Sigmoid colon (tissue), 4 donors: ENCODE measurements at regions not wholly inside any gene's neighbourhood (a gene's known extent, or its start where the extent isn't known, plus 50 kb on each side); places are given as distances from the start of the nearest gene placed in this dataset.
"Not testable (repeated sequence)": the region's sequence is repeated elsewhere in the genome, so short reads cannot be mapped to it uniquely, and the experiment has no call there.

Experiments used
- EP300 ChIP-seq, 4 donors: sonication (generic); formaldehyde crosslinking; IDR thresholded peaks; one replicate each; pipeline ENCODE4 v1.6.1; 2017; ENCODE audit warnings: antibody characterized with exemption in 4 of 4
- POLR2A ChIP-seq, 2 donors: fragments of 450-650 bp; IDR thresholded peaks; one replicate each; pipeline ENCODE4 v1.6.1; 2016; ENCODE audit warnings: antibody characterized with exemption in 2 of 2, mild to moderate bottlenecking in 2 of 2, moderate library complexity in 2 of 2
- POLR2AphosphoS5 ChIP-seq, 4 donors: sonication (generic); formaldehyde crosslinking; IDR thresholded peaks; one replicate each; pipeline ENCODE4 v1.6.1; 2017; ENCODE audit warnings: antibody characterized with exemption in 4 of 4
- TF ChIP-seq, protein P1 (sequence below), 4 experiments: fragments of 450-650 bp in 3 of 4; fragments of 200-600 bp in 1 of 4; IDR thresholded peaks; one replicate each; pipeline ENCODE4 v1.5.1; 2016 to 2019; ENCODE audit warnings: antibody characterized with exemption in 4 of 4, mild to moderate bottlenecking in 3 of 4, moderate library complexity in 2 of 4

GRCh38 chr9:66264786-66265185, 527.8 kb downstream of the FOXD4L4 start:
- TF ChIP-seq, protein P1, sequence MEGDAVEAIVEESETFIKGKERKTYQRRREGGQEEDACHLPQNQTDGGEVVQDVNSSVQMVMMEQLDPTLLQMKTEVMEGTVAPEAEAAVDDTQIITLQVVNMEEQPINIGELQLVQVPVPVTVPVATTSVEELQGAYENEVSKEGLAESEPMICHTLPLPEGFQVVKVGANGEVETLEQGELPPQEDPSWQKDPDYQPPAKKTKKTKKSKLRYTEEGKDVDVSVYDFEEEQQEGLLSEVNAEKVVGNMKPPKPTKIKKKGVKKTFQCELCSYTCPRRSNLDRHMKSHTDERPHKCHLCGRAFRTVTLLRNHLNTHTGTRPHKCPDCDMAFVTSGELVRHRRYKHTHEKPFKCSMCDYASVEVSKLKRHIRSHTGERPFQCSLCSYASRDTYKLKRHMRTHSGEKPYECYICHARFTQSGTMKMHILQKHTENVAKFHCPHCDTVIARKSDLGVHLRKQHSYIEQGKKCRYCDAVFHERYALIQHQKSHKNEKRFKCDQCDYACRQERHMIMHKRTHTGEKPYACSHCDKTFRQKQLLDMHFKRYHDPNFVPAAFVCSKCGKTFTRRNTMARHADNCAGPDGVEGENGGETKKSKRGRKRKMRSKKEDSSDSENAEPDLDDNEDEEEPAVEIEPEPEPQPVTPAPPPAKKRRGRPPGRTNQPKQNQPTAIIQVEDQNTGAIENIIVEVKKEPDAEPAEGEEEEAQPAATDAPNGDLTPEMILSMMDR (IDR thresholded peaks at IDR 0.05): not testable (repeated sequence)
- TF ChIP-seq POLR2A, POLR2AphosphoS5, EP300 (IDR thresholded peaks at IDR 0.05): not testable (repeated sequence)
